GM12892 (cell line): ENCODE measurements at regions not wholly inside any gene's neighbourhood (a gene's known extent, or its start where the extent isn't known, plus 50 kb on each side); places are given as distances from the start of the nearest gene placed in this dataset.

Experiments used
- POLR2A ChIP-seq: IDR thresholded peaks from 2 replicates; pipeline ENCODE4 v1.6.1; 2011; ENCODE audit warnings: low read depth, low read length, control low read depth
- TAF1 ChIP-seq: IDR thresholded peaks from 2 replicates; pipeline ENCODE4 v1.6.1; 2011; ENCODE audit warnings: low read depth, mild to moderate bottlenecking, control low read depth, low read length, borderline replicate concordance

DNA sequence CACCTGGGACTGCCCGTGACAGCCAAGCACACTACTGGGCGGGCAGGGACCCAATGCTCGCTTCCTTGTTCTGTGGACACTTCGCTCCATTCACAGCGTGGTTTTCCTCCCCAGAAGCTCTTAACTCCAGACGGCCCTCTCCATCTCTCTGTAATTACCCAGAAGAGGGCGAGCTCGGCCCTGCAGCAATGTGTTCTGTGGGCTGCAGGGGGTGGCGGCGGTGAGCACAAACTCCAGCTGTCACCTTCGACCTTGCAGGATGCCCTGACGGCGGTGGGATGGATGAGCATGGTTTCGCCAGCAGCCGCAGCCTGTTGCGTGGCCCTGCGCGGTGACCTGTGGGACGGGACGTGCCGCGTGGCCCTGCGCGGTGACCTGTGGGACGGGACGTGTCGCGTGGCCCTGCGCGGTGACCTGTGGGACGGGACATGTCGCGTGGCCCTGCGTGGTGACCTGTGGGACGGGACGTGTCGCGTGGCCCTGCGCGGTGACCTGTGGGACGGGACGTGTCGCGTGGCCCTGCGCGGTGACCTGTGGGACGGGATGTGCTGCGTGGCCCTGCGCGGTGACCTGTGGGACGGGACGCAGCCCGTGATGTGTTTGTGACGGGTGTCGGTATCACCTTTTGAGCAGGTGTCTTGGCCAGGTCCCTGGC is 1204.7 kb downstream of the BRD1 start:
- TF ChIP-seq POLR2A (no peak), TAF1 (no peak)
